ENCODE measurements at regions not wholly inside any gene's neighbourhood (a gene's known extent, or its start where the extent isn't known, plus 50 kb on each side); places are given as distances from the start of the nearest gene placed in this dataset.

DNA sequence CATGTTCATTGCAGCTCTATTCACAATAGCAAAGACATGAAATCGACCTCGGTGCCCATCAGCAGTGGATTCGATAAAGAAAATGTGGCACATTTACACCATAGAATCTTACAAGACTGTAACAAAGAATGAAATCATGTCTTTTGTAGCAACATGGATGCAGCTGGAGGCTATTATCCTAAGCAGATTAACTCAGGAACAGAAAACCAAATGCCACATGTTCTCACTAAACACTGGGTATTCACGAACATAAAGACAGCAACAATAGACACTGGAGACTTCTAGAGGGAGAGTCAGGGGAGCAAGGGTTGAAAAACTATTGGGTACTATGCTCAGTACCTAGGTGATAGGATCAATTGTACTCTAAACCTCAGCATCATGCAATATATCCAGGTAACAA is 180.5 kb downstream of the PPP1R2C start:
- Histone ChIP-seq H3K4me1 (no peaks in the 10 kb centered on the region), H3K36me3 (no peaks in the 10 kb centered on the region), H3K27ac (no peak overlapping the region), H3K27me3 (peaks cover 53% of the 10 kb centered on the region), H3K4me3 (no peak overlapping the region), H3K9ac (no peak overlapping the region), H4K20me1 (no peaks in the 10 kb centered on the region), H3K9me3 (no peaks in the 10 kb centered on the region), H3K4me2 (no peak overlapping the region)
- TF ChIP-seq Cebpa-rat (IDR thresholded peaks at IDR 0.05) = no peak

DNA sequence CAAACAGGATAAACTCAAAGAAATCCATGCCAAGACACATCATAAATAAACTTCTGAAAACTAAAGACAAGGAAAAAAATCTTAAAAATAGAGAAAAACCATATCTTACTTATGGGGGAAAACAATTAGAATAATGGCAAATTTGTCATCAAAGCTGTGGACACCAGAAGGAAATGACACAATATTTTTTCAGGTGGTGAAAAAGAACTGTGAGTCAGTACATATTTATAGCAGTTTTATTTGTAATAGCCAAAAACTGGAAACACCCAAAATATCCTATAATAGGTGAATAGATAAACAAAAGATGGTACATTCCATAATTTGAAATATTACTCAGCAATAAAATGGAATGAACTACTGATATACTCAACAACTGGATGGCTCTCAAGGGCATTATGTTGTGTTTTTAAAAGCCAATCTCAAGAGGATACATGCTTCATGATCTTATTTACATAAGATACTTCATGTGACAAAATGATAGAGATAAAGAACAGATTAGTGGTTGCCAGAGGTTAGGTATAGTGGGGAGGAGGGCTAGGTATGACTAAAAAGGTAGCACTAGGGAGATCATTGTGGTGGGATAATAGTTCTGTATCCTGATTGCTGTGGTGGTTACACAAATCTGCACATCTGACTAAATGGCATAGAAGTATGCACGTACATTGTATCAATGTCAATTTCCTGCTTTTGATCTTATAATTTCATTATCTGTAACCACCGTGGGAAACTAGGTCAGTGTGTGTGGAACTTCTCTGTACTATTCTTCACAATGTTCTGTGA is 191.9 kb downstream of the PPP1R2C start:
- Histone ChIP-seq H3K4me1 (no peaks in the 10 kb centered on the region), H3K4me3 (no peak overlapping the region), H3K36me3 (no peaks in the 10 kb centered on the region), H4K20me1 (no peaks in the 10 kb centered on the region), H3K4me2 (no peak overlapping the region), H3K9me3 (no peaks in the 10 kb centered on the region), H3K27me3 (peaks cover 61% of the 10 kb centered on the region), H3K9ac (no peak overlapping the region), H3K27ac (no peak overlapping the region)
- no peak for TF ChIP-seq Cebpa-rat (IDR thresholded peaks at IDR 0.05)

DNA sequence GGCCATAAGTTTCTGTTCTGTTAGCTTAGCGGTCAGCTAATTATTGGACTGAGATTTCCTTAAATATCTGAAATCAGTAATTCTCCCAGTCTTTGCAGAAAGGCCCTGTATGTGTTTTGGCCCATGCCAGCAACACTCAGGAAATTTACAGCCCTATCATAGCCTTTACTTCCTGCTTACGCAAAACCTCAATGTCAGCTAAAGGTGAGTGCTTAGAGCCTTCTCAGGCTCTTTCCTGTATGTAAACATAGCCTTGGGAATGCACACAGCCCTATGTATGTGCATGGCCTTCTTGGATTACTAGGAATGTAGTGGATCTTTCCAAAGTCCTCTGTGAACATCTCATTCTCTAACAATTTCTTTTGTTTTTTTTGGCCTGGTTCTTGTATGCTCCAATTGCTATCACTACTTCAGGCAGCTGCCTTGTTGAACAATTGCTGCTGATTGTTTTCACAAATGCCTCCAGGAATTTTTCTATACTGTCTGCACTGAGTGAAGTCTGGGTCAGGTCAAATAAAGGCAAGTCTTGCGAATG is 200.0 kb downstream of the PPP1R2C start:
- Histone ChIP-seq H3K4me1 (no peaks in the 10 kb centered on the region), H3K4me2 (no peak overlapping the region), H3K27ac (no peak overlapping the region), H3K9ac (no peak overlapping the region), H3K9me3 (no peaks in the 10 kb centered on the region), H4K20me1 (no peaks in the 10 kb centered on the region), H3K27me3 (peaks cover 56% of the 10 kb centered on the region), H3K36me3 (no peaks in the 10 kb centered on the region), H3K4me3 (no peak overlapping the region)
- TF ChIP-seq Cebpa-rat (IDR thresholded peaks at IDR 0.05) = no peak

DNA sequence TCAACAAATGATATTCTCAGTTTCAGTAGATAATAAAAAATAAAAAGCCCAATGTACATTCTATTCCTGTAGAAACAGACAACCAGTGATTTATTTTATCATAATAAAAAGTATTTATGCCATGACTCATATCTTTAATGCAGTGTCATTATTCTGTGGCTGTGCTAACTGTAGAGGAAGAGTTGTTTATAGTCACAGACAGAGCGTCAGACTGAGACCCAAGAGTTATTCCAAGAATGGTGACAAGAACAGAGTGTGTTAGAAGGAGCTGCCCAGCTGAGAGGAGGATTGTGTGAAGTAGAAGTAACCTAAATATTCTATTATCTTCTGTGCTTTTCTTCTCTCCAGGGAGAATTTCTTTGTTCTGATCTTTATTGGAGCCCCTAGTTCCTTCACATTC is 210.7 kb downstream of the PPP1R2C start:
- Histone ChIP-seq H3K36me3 (no peaks in the 10 kb centered on the region), H3K9ac (no peak overlapping the region), H3K4me1 (no peaks in the 10 kb centered on the region), H3K9me3 (no peaks in the 10 kb centered on the region), H3K4me3 (no peak overlapping the region), H3K27ac (no peak overlapping the region), H4K20me1 (no peaks in the 10 kb centered on the region), H3K27me3 (peaks cover 77% of the 10 kb centered on the region), H3K4me2 (no peak overlapping the region)
- no peak for TF ChIP-seq Cebpa-rat (IDR thresholded peaks at IDR 0.05)

DNA sequence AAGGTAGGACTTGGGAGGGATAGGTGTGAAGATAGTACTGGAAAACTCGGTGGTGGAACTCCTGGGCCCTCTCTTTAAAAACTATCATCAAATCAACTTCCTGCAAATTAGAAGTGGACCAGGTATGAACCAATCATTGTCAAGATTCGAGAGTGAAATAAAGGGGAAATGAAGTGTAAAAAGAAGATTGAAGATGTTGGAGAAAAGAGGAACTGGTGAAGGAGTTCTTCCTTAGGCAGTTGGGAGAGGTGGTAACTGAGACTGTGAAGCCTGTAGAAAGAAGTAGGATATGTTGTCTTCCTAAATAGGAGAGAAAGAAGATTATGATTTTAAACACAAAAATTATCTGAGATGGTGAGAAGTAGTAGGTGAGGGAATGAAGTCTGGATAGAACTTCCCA is 212.2 kb downstream of the PPP1R2C start:
- no peak for TF ChIP-seq Cebpa-rat (IDR thresholded peaks at IDR 0.05)
- no peak overlapping the region for H3K9ac ChIP-seq
- peaks cover 78% of the 10 kb centered on the region for H3K27me3 ChIP-seq
- H3K4me1 ChIP-seq = no peaks in the 10 kb centered on the region
- H3K4me2 ChIP-seq = no peak overlapping the region
- H4K20me1 ChIP-seq = no peaks in the 10 kb centered on the region
- no peaks in the 10 kb centered on the region for H3K9me3 ChIP-seq
- no peaks in the 10 kb centered on the region for H3K36me3 ChIP-seq
- no peak overlapping the region for H3K4me3 ChIP-seq
- H3K27ac ChIP-seq = no peak overlapping the region

GRCh38 chrX:42546800-42547199 is 231.2 kb downstream of the PPP1R2C start:
- Histone ChIP-seq H3K9me3 (no peaks in the 10 kb centered on the region), H3K4me2 (no peak overlapping the region), H3K4me3 (no peak overlapping the region), H3K4me1 (no peaks in the 10 kb centered on the region), H3K36me3 (no peaks in the 10 kb centered on the region), H3K9ac (no peak overlapping the region), H3K27me3 (peaks cover 75% of the 10 kb centered on the region), H3K27ac (no peak overlapping the region), H4K20me1 (no peaks in the 10 kb centered on the region; the same call in 1 of the 2 replicates)
- no peak for TF ChIP-seq Cebpa-rat (IDR thresholded peaks at IDR 0.05)

DNA sequence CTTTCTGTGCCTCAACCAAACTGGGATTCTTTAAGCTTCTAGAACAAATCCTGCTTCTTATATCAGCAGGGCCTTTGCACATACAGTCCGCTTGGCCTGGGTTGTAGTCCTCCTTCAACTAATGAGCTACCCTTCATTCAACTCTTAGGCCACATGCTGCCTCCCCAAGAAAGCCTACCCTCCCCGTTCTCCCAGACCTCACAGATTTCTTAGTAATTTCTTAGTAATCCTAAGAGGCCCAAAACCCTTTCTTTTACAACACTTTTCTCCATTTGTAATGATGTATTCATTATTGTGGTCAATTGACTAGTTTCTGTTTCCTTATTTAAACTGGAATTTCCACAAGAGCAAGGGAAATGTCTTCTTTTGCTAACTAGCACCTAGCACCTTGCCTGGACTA is 233.1 kb downstream of the PPP1R2C start:
- Histone ChIP-seq H3K4me2 (no peak overlapping the region), H3K4me1 (no peaks in the 10 kb centered on the region), H3K36me3 (no peaks in the 10 kb centered on the region), H4K20me1 (no peaks in the 10 kb centered on the region; the same call in 1 of the 2 replicates), H3K4me3 (no peak overlapping the region), H3K9me3 (no peaks in the 10 kb centered on the region), H3K27me3 (peaks cover 83% of the 10 kb centered on the region), H3K9ac (no peak overlapping the region), H3K27ac (no peak overlapping the region)
- TF ChIP-seq Cebpa-rat (IDR thresholded peaks at IDR 0.05) = no peak

DNA sequence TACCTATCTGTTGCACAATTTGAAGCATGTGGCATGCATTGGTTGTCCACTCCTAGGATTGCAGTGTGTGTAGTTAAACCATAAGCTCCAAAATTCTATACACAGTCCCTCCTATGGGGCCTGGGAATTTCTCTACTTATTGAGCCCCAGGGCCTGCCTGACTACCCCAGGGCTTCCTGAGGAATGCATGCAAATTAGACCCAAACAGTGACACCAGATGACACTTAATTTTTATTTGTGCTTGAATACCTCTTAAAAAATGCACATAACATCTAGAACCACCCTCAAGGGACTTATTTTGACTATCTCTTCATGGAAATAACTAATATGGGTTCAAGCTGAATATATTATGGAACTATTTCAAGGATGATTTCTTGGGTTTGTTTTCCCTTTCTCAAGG is 236.4 kb downstream of the PPP1R2C start:
- H3K27me3 ChIP-seq = peaks cover 88% of the 10 kb centered on the region
- no peak overlapping the region for H3K4me3 ChIP-seq
- H3K9me3 ChIP-seq = no peaks in the 10 kb centered on the region
- H4K20me1 ChIP-seq = no peaks in the 10 kb centered on the region; the same call in 1 of the 2 replicates
- H3K36me3 ChIP-seq = no peaks in the 10 kb centered on the region
- TF ChIP-seq Cebpa-rat (IDR thresholded peaks at IDR 0.05) = no peak
- no peak overlapping the region for H3K4me2 ChIP-seq
- no peaks in the 10 kb centered on the region for H3K4me1 ChIP-seq
- no peak overlapping the region for H3K27ac ChIP-seq
- no peak overlapping the region for H3K9ac ChIP-seq

DNA sequence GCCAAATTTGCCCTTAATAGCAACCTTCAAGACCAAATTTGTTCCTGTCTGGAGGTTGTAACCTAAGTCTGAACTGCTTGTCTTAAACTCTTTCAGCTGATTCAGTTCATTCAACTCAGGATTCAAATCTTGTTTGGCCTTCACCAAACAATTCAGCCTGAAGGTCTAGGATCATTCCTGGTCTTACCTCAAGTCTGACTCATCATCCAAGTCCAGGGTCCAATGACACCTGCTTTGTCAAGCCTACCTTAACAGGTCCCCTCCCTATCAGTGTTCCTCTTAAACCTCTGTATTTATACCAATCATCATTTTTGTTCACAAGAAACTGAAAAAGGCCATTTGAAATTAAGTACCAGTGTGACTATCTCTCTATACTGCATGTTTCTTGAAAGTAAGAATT is 237.8 kb downstream of the PPP1R2C start:
- no peak overlapping the region for H3K4me3 ChIP-seq
- H3K9me3 ChIP-seq = no peaks in the 10 kb centered on the region
- no peaks in the 10 kb centered on the region for H3K36me3 ChIP-seq
- no peak overlapping the region for H3K4me2 ChIP-seq
- no peak for TF ChIP-seq Cebpa-rat (IDR thresholded peaks at IDR 0.05)
- H3K27me3 ChIP-seq = peaks cover 99% of the 10 kb centered on the region
- no peaks in the 10 kb centered on the region for H3K4me1 ChIP-seq
- H3K27ac ChIP-seq = no peak overlapping the region
- H4K20me1 ChIP-seq = no peaks in the 10 kb centered on the region; the same call in 1 of the 2 replicates
- H3K9ac ChIP-seq = no peak overlapping the region

DNA sequence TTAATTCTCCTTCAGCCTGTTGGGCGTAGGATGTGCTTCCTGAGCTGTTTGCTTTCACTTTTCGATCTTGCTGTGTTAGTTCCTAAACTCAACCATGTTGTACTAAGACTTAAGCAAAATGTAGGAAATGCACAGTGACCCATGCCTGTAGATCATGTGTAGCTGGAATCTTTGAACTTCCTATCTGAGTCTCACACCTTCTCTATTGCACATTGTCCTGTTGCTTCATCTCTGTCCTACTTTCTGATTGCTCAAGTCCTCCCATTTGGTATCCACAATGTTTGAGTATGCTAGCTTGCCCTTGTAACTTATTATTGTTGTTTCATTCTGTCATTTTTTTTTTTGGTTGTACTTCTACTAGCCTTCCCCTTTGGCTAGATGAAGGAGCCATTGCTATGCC is 239.6 kb downstream of the PPP1R2C start:
- no peaks in the 10 kb centered on the region for H3K36me3 ChIP-seq
- no peak overlapping the region for H3K27ac ChIP-seq
- no peaks in the 10 kb centered on the region for H3K9me3 ChIP-seq
- no peaks in the 10 kb centered on the region; the same call in 1 of the 2 replicates for H4K20me1 ChIP-seq
- H3K9ac ChIP-seq = no peak overlapping the region
- no peak overlapping the region for H3K4me2 ChIP-seq
- TF ChIP-seq Cebpa-rat (IDR thresholded peaks at IDR 0.05) = no peak
- no peaks in the 10 kb centered on the region for H3K4me1 ChIP-seq
- peaks cover 98% of the 10 kb centered on the region for H3K27me3 ChIP-seq
- no peak overlapping the region for H3K4me3 ChIP-seq

All from BLaER1 (cell line).